GM12878 (cell line): ENCODE measurements at regions not wholly inside any gene's neighbourhood (a gene's known extent, or its start where the extent isn't known, plus 50 kb on each side); places are given as distances from the start of the nearest gene placed in this dataset.

Source experiments
- ATAC-seq: fragments of 200-7000 bp; cut with Tn5 transposase; 3 replicates; pipeline ENCODE4 v1.9.1; 2020; ENCODE audit warnings: mild to moderate bottlenecking, moderate library complexity
- BruUV-seq: library from RNA; stranded (reverse); fragments of 400-500 nt; replicated peaks from 2 replicates; lab custom pipeline; 2021; lab: Mats Ljungman, UMichigan
- CTCF ChIA-PET: fragments of 300-600 bp; sonication (Branson Sonifier 250); formaldehyde crosslinking; extraction: SDS; loops from one replicate; lab custom pipeline; 2021; ENCODE audit warnings: inconsistent platforms; lab: Yijun Ruan, JAX
- POLR2A ChIA-PET: fragments of 350-600 bp; formaldehyde crosslinking; extraction: SDS; loops from one replicate; lab custom pipeline; 2021; ENCODE audit warnings: inconsistent platforms; lab: Charles Lee
- RAD21 ChIA-PET: fragments of 300-600 bp; sonication (Branson Sonifier 250); formaldehyde crosslinking; loops from one replicate; lab custom pipeline; 2023; ENCODE audit warnings: antibody characterized with exemption; ENCODE audit not compliant: unreplicated experiment; lab: Charles Lee
- SMC1A ChIA-PET: fragments of 300-600 bp; sonication (Branson Sonifier 250); formaldehyde crosslinking; loops from one replicate; lab custom pipeline; 2023; ENCODE audit not compliant: unreplicated experiment, uncharacterized antibody; lab: Charles Lee
- DNase-seq: peaks from one replicate; pipeline ENCODE4 v3.0.0-alpha.2; 2011; ENCODE audit warnings: low read depth, low spot score
- FAIRE-seq: peaks from 3 replicates; lab custom pipeline; 2011; peaks lifted over from hg19 to GRCh38; lab: Jason Lieb, UNC
- H2AFZ ChIP-seq: 2 replicates; pipeline ENCODE4 v1.6.0; 2011; ENCODE audit warnings: low read depth, low read length, control low read depth; ENCODE audit not compliant: control insufficient read depth
- H3K27ac ChIP-seq: 2 replicates; pipeline ENCODE4 v1.5.1; 2011; ENCODE audit warnings: control low read depth; ENCODE audit not compliant: control insufficient read depth, insufficient read depth
- H3K27me3 ChIP-seq, 2 experiments: replicated peaks in 1 of 2; 2 replicates each; pipeline versions ENCODE4 v1.6.0 to v1.6.1; 2011; ENCODE audit warnings: low read length in 1 of 2; ENCODE audit not compliant: control insufficient read depth in 2 of 2, insufficient read depth in 2 of 2
- H3K36me3 ChIP-seq, 2 experiments: 2 replicates each; pipeline ENCODE4 v1.5.1; 2011; ENCODE audit warnings: low read length in 1 of 2; ENCODE audit not compliant: control insufficient read depth in 2 of 2, insufficient read depth in 2 of 2
- H3K4me1 ChIP-seq: 2 replicates; pipeline ENCODE4 v1.6.1; 2011; ENCODE audit warnings: mild to moderate bottlenecking, low read length, moderate library complexity, mixed read lengths; ENCODE audit not compliant: control insufficient read depth, insufficient read depth
- H3K4me2 ChIP-seq: 2 replicates; pipeline ENCODE4 v1.6.0; 2011; ENCODE audit warnings: control low read depth; ENCODE audit not compliant: control insufficient read depth, insufficient read depth
- H3K4me3 ChIP-seq: fragments of 200-600 bp; sonication (generic); 2 replicates; pipeline ENCODE4 v1.5.1; 2016
- H3K79me2 ChIP-seq: 2 replicates; pipeline ENCODE4 v1.6.0; 2011; ENCODE audit warnings: low read length; ENCODE audit not compliant: control insufficient read depth, insufficient read depth
- H3K9ac ChIP-seq: 2 replicates; pipeline ENCODE4 v1.8.0; 2011; ENCODE audit warnings: low read length, control low read depth, mixed read lengths; ENCODE audit not compliant: control insufficient read depth, insufficient read depth
- H3K9me3 ChIP-seq: replicated peaks from 3 replicates; pipeline ENCODE4 v1.5.1; 2011; ENCODE audit warnings: mild to moderate bottlenecking, low read length; ENCODE audit not compliant: control insufficient read depth, insufficient read depth
- H4K20me1 ChIP-seq: 2 replicates; pipeline ENCODE4 v1.6.0; 2011; ENCODE audit not compliant: control insufficient read depth, insufficient read depth
- ATF7 ChIP-seq: fragments of 450-650 bp; IDR thresholded peaks from 2 replicates; pipeline ENCODE4 v1.6.1; 2016; ENCODE audit warnings: low read depth, mild to moderate bottlenecking
- BHLHE40 ChIP-seq, 2 experiments: fragments of 450-650 bp in 1 of 2; IDR thresholded peaks; 2 replicates each; pipeline ENCODE4 v1.6.1; 2011 to 2017; ENCODE audit warnings: low read depth in 2 of 2, borderline replicate concordance in 1 of 2, improper control_type of control experiment in 1 of 2, low read length in 1 of 2, mild to moderate bottlenecking in 1 of 2
- IKZF2 ChIP-seq, 2 experiments: fragments of 450-650 bp; IDR thresholded peaks; 2 replicates each; pipeline ENCODE4 v1.6.1; 2017; ENCODE audit warnings: mild to moderate bottlenecking in 2 of 2, moderate library complexity in 2 of 2
- IRF4 ChIP-seq: IDR thresholded peaks from 2 replicates; pipeline ENCODE4 v1.6.1; 2011; ENCODE audit warnings: low read depth, low read length
- MTA2 ChIP-seq: fragments of 450-650 bp; IDR thresholded peaks from 2 replicates; pipeline ENCODE4 v1.6.1; 2016; ENCODE audit warnings: low read depth, mild to moderate bottlenecking, moderate library complexity
- RAD21 ChIP-seq: IDR thresholded peaks from 2 replicates; pipeline ENCODE4 v1.6.1; 2011; ENCODE audit warnings: mild to moderate bottlenecking, low read depth, low read length, moderate library complexity; ENCODE audit not compliant: insufficient read depth
- RAD51 ChIP-seq: fragments of 450-650 bp; IDR thresholded peaks from 2 replicates; pipeline ENCODE4 v1.6.1; 2016; ENCODE audit warnings: moderate library complexity, mild to moderate bottlenecking, inconsistent platforms
- SMC3 ChIP-seq: IDR thresholded peaks from 2 replicates; pipeline ENCODE4 v1.6.1; 2011; ENCODE audit warnings: low read length, improper control_type of control experiment, borderline replicate concordance
- YY1 ChIP-seq: IDR thresholded peaks from 2 replicates; pipeline ENCODE4 v1.6.1; 2011; ENCODE audit warnings: low read depth, mild to moderate bottlenecking, low read length
- ZNF207 ChIP-seq: fragments of 450-650 bp; IDR thresholded peaks from 2 replicates; pipeline ENCODE4 v1.6.1; 2014; ENCODE audit warnings: antibody characterized with exemption, mild to moderate bottlenecking, borderline replicate concordance
- ZNF24 ChIP-seq: fragments of 450-650 bp; IDR thresholded peaks from 2 replicates; pipeline ENCODE4 v1.6.1; 2017; ENCODE audit warnings: antibody characterized with exemption, mild to moderate bottlenecking
- WGBS: methylation state at CpG from one replicate; pipeline ENCODE4 v1.1.6; 2016; ENCODE audit warnings: low lambda C conversion rate; ENCODE audit not compliant: insufficient replicate concordance, insufficient coverage; ENCODE audit errors: missing lambda C conversion rate; 5-methylcytosine and 5-hydroxymethylcytosine counted together
- in situ Hi-C: fragments of 300-500 bp; cut with MboI; formaldehyde crosslinking; loops from 9 replicates; pipeline ENCODE4 v1.14.3; 2018; ENCODE audit warnings: mixed read lengths
- intact Hi-C: fragments of 100-400 bp; cut with micrococcal nuclease; formaldehyde crosslinking; loops from one replicate; pipeline ENCODE4 v1.14.2; 2022; ENCODE audit not compliant: unreplicated experiment
- TF ChIP-seq, protein P1 (sequence below), 3 experiments: IDR thresholded peaks in 2 of 3; conservative IDR thresholded peaks in 1 of 3; 2 replicates each; pipeline ENCODE4 v1.5.1; 2011; ENCODE audit warnings: low read depth in 3 of 3, low read length in 3 of 3, mild to moderate bottlenecking in 3 of 3, control low read depth in 2 of 3, moderate library complexity in 2 of 3, inconsistent platforms in 1 of 3, mixed read lengths in 1 of 3; ENCODE audit not compliant: control insufficient read depth in 2 of 3, insufficient read depth in 1 of 3; ENCODE audit errors: extremely low read depth in 1 of 3

DNA sequence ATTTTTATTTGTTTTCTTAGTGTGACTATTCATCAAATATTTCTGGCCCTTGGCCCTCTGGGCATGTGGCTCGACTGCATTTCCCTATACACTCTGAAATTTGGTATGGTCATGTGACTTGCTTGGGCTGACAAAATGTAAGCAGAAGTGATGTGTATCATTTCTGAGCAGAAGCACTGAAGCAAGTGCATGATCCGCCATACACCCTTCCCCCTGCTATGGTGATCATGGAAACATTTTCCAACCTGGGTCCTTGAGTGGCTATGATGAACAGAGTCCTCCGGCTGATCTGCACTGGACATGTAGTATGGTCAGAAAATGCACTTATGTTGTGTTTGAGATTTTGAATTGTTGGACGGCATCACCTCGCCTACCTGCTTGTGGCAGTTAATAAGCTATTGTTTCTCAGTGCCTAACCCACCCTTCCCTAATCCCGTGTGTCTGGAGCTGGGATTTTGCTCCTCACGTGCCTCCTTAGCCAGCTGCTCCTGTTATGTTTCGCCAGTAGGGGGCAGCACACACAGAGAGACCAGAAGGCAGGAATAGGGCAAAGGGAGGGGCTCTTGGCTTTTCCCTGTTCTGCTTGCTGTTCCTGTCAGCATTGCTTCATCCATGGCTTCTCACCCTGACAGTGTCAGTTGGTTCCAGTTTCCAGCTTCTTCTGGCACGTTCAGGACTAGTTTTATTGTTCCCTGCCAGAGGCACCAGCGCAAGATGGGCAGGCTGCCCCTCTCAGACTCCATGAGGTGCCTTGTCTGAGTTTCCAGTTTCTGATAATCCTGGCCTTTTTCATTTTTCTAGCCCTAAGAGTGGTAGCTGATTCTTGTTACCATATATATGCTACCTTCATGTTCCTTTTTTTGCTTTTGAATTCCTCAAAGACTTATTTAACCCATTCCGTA, 207.4 kb downstream of the ARL6IP6 start:
- in situ Hi-C loops (loop anchor here (5.0 kb wide), 1 partner anchor 597 kb away; no protein-coding TSS in a partner anchor), intact Hi-C loops (loop anchor here (1.0 to 10.0 kb wide), 3 partner anchors 553 to 1449 kb away; partner anchors contain the start of gene RPRM)
- ChIA-PET CTCF (interaction anchor here (0.5 to 1.6 kb wide), 23 partner anchors 8 to 1512 kb away, joined by 3 to 16 read pairs (median 3); no protein-coding TSS in a partner anchor), SMC1A (interaction anchor here (0.7 to 1.0 kb wide), 2 partner anchors 9 to 593 kb away, joined by 3 to 5 read pairs; no protein-coding TSS in a partner anchor), RAD21 (interaction anchor here (0.6 kb wide), 2 partner anchors 554 to 596 kb away, joined by 3 to 4 read pairs; no protein-coding TSS in a partner anchor), POLR2A (no interaction called here)
- DNase-seq (peak; percentile 11), ATAC-seq (peak; percentile 98), FAIRE-seq (peak; percentile 73)
- TF ChIP-seq BHLHE40 (IDR thresholded peaks at IDR 0.05; ENCODE audit: borderline replicate concordance in 1 of 2, low read depth in 2 of 2, low read length in 1 of 2) (peak; percentile 96), YY1 (peak; percentile 34; the same call in 1 of the 2 replicates), IKZF2 (IDR thresholded peaks at IDR 0.05) (peak; percentile 25 to 37; a peak in 1 of 4 replicates), ATF7 (no peak), SMC3 (peak; percentile 60), MTA2 (no peak), ZNF207 (no peak), ZNF24 (no peak), RAD51 (peak; percentile 22; the same call in 1 of the 2 replicates), IRF4 (0 out of 2 replicates have a peak, but pooled peaks have one; percentile 13), RAD21 (peak; percentile 79)
- TF ChIP-seq, protein P1, sequence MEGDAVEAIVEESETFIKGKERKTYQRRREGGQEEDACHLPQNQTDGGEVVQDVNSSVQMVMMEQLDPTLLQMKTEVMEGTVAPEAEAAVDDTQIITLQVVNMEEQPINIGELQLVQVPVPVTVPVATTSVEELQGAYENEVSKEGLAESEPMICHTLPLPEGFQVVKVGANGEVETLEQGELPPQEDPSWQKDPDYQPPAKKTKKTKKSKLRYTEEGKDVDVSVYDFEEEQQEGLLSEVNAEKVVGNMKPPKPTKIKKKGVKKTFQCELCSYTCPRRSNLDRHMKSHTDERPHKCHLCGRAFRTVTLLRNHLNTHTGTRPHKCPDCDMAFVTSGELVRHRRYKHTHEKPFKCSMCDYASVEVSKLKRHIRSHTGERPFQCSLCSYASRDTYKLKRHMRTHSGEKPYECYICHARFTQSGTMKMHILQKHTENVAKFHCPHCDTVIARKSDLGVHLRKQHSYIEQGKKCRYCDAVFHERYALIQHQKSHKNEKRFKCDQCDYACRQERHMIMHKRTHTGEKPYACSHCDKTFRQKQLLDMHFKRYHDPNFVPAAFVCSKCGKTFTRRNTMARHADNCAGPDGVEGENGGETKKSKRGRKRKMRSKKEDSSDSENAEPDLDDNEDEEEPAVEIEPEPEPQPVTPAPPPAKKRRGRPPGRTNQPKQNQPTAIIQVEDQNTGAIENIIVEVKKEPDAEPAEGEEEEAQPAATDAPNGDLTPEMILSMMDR (IDR thresholded peaks at IDR 0.05 in 2 of 3, conservative IDR thresholded peaks at IDR 0.05 in 1 of 3; ENCODE audit: control insufficient read depth in 2 of 3, extremely low read depth in 1 of 3, insufficient read depth in 1 of 3, low read depth in 3 of 3, low read length in 3 of 3), result peak; percentile 65 to 86 (median 81)
- no peak overlapping the region for H3K4me3 ChIP-seq
- H3K27ac ChIP-seq, result no peak overlapping the region
- no TSS peak for BruUV-seq
- H3K36me3 ChIP-seq, result no peaks in the 10 kb centered on the region
- no peaks in the 10 kb centered on the region for H3K9me3 ChIP-seq
- 24% methylated on average over 11 of the region's 11 CpGs for WGBS
- no peak overlapping the region for H3K4me2 ChIP-seq
- H3K4me1 ChIP-seq, result no peaks in the 10 kb centered on the region
- no peaks in the 10 kb centered on the region for H3K27me3 ChIP-seq
- H4K20me1 ChIP-seq, result no peaks in the 10 kb centered on the region
- no peak overlapping the region for H2AFZ ChIP-seq
- H3K79me2 ChIP-seq, result no peaks in the 10 kb centered on the region
- no peak overlapping the region for H3K9ac ChIP-seq
